NB4 (cell line): ENCODE measurements at regions not wholly inside any gene's neighbourhood (a gene's known extent, or its start where the extent isn't known, plus 50 kb on each side); places are given as distances from the start of the nearest gene placed in this dataset.

Experiments used
- CTCF ChIP-seq: IDR thresholded peaks from one replicate; pipeline ENCODE4 v1.5.1; 2012; ENCODE audit warnings: low read depth, low read length
- POLR2A ChIP-seq: IDR thresholded peaks from 2 replicates; pipeline ENCODE4 v1.6.1; 2011; ENCODE audit warnings: mild to moderate bottlenecking; ENCODE audit not compliant: insufficient read length; ENCODE audit errors: extremely low read depth
- TF ChIP-seq, protein P1 (sequence below): IDR thresholded peaks from 2 replicates; pipeline ENCODE4 v1.6.1; 2011; ENCODE audit warnings: low read depth, low read length

DNA sequence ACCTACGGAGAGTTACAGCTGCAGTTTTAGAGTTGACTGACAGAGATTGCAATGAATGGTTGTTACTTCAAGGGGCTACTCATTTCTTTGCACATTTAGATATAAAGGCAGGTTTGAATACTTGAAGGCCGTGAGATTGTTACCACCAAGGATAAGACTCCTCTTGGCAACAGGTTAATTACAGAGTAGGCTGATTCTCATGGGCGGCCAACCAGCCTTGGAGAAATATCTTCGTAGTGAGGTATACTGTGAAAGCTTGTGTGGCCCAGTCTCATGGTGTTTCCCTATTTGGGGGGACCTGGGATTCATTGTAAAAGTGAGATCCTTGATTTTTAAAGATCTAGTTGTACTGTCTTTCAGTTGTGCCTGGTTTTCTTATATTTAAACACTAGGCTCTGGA lies 103.2 kb upstream of the OLFM3 start:
- no peak for TF ChIP-seq CTCF
- no peak for TF ChIP-seq POLR2A
- TF ChIP-seq, protein P1, sequence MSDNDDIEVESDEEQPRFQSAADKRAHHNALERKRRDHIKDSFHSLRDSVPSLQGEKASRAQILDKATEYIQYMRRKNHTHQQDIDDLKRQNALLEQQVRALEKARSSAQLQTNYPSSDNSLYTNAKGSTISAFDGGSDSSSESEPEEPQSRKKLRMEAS = no peak
